HG02970 (cell line): ENCODE measurements at regions not wholly inside any gene's neighbourhood (a gene's known extent, or its start where the extent isn't known, plus 50 kb on each side); places are given as distances from the start of the nearest gene placed in this dataset.
"Not testable (repeated sequence)": the region's sequence is repeated elsewhere in the genome, so short reads cannot be mapped to it uniquely, and the experiment has no call there.

Experiments used
- ATAC-seq: cut with Tn5 transposase; IDR thresholded peaks from one replicate; pipeline ENCODE4 v1.9.1; 2021; ENCODE audit warnings: mild to moderate bottlenecking, moderate library complexity, moderate number of reproducible peaks; ENCODE audit not compliant: unreplicated experiment, low FRiP score

DNA sequence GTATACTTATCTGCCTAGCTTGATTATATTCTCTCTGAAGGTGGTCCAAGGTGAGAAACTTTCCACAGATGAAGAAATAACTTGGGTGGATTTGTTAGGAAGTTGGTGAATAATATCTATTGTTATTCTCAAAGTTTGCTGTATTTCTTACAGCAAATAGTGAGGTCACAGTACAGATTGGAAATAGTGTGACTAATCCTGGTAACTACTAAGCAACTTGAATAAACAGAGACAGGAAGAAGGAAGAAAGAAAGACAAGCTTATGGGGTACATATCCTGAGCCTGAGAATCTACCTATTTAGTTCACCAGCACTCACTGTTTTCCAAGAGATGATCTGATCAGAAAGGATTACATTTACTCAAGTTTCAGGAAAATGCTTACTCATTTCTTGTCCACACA lies 1416.1 kb downstream of the RPA4 start:
- ATAC-seq, result no peak

DNA sequence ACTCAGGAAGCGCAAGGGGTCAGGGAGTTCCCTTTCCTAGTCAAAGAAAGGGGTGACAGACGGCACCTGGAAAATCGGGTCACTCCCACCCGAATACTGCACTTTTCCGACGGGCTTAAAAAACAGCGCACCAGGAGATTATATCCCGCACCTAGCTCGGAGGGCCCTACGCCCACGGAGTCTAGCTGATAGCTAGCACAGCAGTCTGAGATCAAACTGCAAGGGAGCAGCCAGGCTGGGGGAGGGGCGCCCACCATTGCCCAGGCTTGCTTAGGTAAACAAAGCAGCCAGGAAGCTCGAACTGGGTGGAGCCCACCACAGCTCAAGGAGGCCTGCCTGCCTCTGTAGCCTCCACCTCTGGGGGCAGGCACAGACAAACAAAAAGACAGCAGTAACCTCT lies 1416.8 kb downstream of the RPA4 start:
- ATAC-seq, result not testable (repeated sequence)

DNA sequence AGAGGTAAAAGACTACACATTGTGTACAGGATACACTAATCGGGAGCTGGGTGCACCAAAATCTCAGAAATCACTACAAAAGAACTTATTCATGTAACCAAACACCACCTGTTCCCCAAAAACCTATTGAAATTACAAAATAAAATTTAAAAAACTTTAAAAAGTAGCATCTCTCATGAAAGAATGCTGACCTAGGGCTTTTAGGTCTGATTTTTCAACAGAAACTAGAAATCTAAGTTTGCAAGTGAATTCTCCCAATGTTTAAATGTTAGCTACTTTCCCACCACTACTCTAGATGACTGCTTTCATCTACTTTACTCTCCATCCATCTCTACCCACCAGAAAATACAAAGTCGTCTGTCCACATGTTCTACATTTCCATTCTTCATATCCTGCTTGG lies 1447.7 kb downstream of the RPA4 start:
- ATAC-seq, result no peak

DNA sequence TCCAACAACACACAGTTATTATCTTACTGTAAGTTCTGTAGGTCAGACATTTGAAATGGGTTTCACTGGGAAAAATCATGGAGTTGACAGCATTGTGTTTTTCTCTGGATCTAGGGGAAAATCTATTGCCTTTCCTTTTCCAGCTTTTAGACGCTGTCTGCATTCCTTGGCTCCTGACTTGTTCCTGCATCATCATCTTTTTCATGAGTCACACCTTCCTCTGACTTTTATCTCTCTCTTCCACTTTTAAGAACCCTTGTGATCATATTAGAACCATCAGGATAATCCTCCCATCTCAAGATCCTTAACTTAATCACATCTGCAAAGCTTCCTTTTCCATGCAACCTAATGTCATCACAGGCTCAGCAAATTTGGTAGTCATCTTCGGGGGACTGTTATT lies 1454.8 kb downstream of the RPA4 start:
- ATAC-seq, result no peak

GRCh38 chrX:98350940-98351339 lies 1467.2 kb downstream of the RPA4 start:
- ATAC-seq, result no peak

DNA sequence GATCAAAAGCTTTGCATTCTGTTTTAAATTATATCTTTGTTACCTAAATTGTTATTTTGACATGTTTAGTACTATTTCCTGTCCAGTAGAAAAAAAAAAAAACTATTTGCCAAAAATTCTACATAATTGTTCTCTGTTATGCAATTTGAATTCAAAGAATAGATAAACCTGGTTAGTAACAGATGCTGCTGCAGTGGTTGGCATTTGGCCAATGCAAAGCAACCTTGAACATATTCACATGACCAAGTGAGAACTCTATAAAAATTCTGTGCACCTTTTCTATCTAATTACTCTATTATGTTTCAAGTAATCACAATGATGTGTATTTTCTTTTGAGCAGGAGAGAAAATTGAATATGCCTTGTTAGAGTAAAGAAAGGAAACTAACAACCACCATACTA lies 1473.4 kb downstream of the RPA4 start:
- ATAC-seq, result no peak

DNA sequence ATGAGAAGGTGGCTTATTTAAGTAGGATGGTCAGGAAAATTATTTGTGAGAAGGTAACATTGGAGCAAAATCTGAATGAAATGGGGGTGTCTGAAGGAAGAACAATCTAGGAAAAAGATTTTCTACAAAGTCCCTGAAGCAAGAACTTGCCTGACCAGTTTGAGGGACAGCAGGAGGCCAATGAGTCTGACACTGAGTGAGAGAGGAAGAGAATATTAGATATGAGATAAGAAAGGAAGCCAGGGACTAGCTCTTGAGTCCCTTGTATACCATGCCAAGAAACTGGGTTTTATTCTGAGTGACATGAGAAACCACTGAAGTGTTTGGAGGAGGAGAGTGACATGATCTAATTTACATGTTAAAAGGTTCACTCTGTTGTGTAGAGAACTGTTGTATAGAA lies 1478.9 kb downstream of the RPA4 start:
- no peak for ATAC-seq

- ATAC-seq, result no peak
Measured at GRCh38 chrX:98371994-98372393, 1488.3 kb downstream of the RPA4 start.

DNA sequence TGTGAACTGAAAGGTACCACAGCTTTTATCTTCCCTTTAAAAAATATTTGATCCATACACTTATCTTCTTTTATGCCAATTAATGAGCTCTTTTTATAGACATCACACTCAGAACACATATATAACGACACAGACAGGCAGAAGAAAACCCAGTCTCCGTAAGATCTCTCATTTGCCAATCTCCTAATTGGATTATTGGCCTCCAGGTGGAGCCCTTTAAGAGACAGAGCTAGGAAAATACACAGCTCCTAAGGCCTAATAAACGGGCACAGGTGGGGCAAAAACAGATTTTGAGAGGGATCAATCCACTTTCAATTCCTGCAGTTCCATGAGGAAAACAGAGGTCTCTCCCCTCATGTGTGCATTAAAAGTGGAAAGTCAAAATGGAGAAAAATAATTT lies 1495.4 kb downstream of the RPA4 start:
- no peak for ATAC-seq

DNA sequence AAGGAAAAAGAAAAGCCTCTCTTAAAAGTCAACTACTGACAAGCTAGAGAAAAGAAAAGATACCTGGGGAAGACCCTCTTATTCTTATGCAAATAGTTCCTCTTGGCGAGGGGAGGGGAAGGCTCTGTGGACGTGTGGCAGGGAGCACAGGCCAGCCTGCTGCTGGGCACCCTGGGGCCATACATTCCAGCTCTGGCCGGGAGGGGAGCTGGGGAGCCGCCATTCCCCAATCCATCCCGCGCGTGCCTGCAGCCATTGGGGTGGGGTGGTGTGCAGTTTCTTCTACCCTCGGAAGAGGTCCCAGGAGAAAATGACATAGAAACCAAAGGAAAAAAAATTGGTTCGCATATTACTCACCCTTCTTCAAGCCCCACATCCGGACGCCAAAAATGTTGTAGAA lies 1496.4 kb downstream of the RPA4 start:
- no peak for ATAC-seq

DNA sequence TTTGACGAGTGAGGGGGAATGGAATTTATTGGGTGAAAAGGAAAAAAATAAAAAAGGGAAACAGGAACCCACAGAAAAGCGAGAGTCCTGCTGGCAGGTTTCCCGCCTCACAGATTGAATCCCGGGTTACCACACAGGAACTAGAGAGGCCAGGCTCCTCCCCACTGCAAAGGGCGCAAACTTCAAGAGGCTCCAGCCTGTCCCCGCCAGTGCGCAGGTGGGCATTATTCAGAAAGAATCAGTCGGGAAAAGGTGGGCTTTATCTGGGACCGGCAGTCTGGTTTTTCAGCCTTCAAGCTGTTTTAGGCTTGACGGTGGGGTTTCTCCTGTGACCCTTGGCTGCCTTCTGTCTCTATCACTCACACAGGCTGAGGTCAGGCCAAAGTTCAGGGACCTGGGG lies 1496.8 kb downstream of the RPA4 start:
- no peak for ATAC-seq

DNA sequence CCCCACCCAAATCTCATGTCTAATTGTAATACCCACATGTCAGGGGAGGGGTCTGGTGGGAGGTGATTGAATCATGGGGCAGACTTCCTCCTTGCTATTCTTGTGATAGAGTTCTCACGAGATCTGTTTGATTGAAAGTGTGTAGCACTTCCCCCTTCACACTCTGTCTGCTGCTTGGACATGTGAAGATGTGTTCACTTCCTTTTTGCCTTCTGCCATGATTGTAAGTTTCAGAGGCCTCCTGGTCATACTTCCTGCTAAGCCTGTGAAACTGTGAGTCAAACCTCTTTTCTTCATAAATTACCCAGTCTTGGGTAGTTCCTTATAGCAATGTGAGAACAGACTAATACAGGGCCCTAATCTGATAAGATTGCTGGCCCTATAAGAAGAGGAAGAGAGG lies 1514.8 kb downstream of the RPA4 start:
- ATAC-seq, result no peak

DNA sequence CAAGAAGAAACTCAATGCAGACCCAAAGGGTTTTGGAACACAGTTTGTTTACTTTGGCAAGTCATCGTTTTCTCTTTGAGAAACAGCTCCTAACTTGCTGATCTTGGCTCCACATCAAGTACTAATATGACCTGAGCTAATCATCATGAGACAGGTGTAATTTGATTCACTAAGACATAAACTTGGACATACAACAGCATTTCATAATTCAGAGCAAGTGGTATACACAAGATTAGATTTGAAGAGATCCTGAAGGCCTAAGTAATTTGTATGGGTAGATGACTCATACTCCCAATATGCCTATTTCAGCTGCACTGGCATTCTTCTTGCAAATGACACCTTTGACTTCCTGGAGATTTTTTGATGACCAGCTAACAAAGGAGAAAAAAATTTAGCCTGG lies 1521.7 kb downstream of the RPA4 start:
- ATAC-seq, result no peak

GRCh38 chrX:98407584-98407983 lies 1523.9 kb downstream of the RPA4 start:
- ATAC-seq, result no peak

DNA sequence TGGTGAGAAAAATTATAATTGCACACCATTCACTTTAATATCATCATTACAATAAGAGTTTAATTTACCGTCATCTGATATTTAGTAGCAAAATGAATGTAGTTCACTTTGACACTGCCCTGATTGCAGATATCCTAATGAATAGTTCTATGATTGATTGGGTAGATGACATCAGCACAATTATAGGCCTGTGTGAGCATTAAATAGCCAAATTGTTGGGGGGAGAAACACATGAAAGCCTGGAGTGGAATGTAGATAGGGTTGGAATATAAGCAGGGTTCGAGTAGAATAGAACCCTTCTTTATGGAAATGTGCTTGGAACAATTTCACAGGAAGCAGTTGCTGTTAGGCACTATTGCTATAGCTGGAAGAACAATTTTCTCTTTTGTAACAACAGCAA lies 1526.2 kb downstream of the RPA4 start:
- no peak for ATAC-seq

- no peak for ATAC-seq
Measured at GRCh38 chrX:98412058-98412457, 1528.3 kb downstream of the RPA4 start.

GRCh38 chrX:98422536-98422935 lies 1538.8 kb downstream of the RPA4 start:
- no peak for ATAC-seq

- no peak for ATAC-seq
Measured at GRCh38 chrX:98432413-98432812, 1548.7 kb downstream of the RPA4 start.

DNA sequence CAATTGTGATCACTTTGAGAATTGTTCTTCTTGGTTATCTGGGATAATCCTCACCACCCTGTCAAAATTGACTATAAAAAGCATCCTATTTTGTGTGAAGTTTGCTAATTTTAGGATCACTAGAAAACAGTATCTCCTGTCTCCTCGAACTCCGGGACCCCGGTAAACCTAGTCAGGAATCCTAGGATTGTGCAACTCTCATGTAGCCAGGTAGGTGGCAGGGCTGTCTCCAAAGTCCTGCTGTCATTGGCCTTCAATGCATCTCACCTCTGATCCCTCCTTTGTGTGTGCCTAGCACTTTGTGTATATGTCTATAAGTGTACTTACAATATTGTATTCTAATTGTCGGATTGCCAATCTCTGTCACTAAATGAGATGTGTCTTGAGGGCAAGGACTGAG lies 1564.8 kb downstream of the RPA4 start:
- no peak for ATAC-seq

- no peak for ATAC-seq
Measured at GRCh38 chrX:98452456-98452855, 1568.7 kb downstream of the RPA4 start.

- ATAC-seq, result no peak
Measured at GRCh38 chrX:98459669-98460068, 1576.0 kb downstream of the RPA4 start.

- no peak for ATAC-seq
Measured at GRCh38 chrX:98480606-98481005, 1596.9 kb downstream of the RPA4 start.

- no peak for ATAC-seq
Measured at GRCh38 chrX:98481636-98482035, 1597.9 kb downstream of the RPA4 start.

DNA sequence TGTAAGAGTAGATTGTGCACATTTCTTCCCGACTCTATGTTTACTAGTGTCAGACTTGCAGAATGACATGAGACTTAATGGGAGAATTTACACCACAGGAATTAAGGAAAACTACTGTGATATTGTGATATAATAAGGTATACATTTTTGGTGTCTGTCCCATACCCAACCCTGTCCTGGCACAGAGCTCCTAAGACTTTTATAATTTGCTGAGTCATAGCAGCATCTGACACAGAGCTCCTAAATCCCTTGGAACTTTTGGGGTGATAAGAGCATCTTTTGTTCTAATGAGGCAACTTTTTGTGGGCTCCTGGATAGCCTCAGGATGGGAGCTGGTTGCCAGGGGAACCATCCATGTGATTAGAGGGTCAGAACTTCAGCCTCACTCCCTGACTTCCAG lies 1607.0 kb downstream of the RPA4 start:
- no peak for ATAC-seq
